Psoas muscle (tissue), 7 donors: ENCODE measurements at regions not wholly inside any gene's neighbourhood (a gene's known extent, or its start where the extent isn't known, plus 50 kb on each side); places are given as distances from the start of the nearest gene placed in this dataset.

Experiments
- ATAC-seq, 4 donors: fragments of 200-7000 bp; cut with Tn5 transposase; one replicate each; pipeline ENCODE4 v1.9.1; 2020; ENCODE audit warnings: moderate library complexity in 3 of 4, mild to moderate bottlenecking in 2 of 4
- DNase-seq, 2 donors: peaks; one replicate each; pipeline ENCODE4 v3.0.0-alpha.2; 2020
- H3K27ac ChIP-seq: fragments of 200-600 bp; one replicate; pipeline ENCODE4 v1.8.0; 2022
- H3K27me3 ChIP-seq, 3 donors: fragments of 200-600 bp in 1 of 3; one replicate each; pipeline versions ENCODE4 v1.6.1 to v1.8.0; 2013 to 2022; ENCODE audit warnings: low read length in 2 of 3, mild to moderate bottlenecking in 2 of 3, moderate library complexity in 1 of 3; ENCODE audit not compliant: insufficient read depth in 3 of 3
- H3K36me3 ChIP-seq, 2 donors: fragments of 200-600 bp in 1 of 2; one replicate each; pipeline versions ENCODE4 v1.6.1 to v1.8.0; 2013 to 2022; ENCODE audit warnings: low read depth in 1 of 2, mild to moderate bottlenecking in 1 of 2, moderate library complexity in 1 of 2; ENCODE audit not compliant: insufficient read depth in 1 of 2
- H3K4me1 ChIP-seq: fragments of 200-600 bp; one replicate; pipeline ENCODE4 v1.8.0; 2022
- H3K4me3 ChIP-seq: fragments of 200-600 bp; one replicate; pipeline ENCODE4 v1.8.0; 2022; ENCODE audit warnings: mild to moderate bottlenecking
- H3K9me3 ChIP-seq: fragments of 200-600 bp; one replicate; pipeline ENCODE4 v1.8.0; 2022
- CTCF ChIP-seq: fragments of 200-600 bp; IDR thresholded peaks from one replicate; pipeline ENCODE4 v1.8.0; 2022; ENCODE audit warnings: antibody characterized with exemption
- WGBS, 3 donors: extraction: QIAGEN DNeasy Blood & Tissue Kit; methylation state at CpG; one replicate each; pipeline versions ENCODE4 v1.1.6 to v1.1.7; 2013; 5-methylcytosine and 5-hydroxymethylcytosine counted together
- intact Hi-C, 2 donors: fragments of 100-400 bp; cut with DNase I; formaldehyde crosslinking; loops; one replicate each; pipeline versions ENCODE4 v1.11.0 to v1.14.2; 2022
- donor health status: healthy with polysubstance abuse.
- donor health status: DM: no; HTN: no; CAD: no; lungs with moderate emphysema.
- donor health status: Bipolar disorder and iron deficiency.
- donor health status: healthy.
- donor health status: DM: yes; HTN: yes; CAD: no.
- donor health status: DM: no; HTN: no; CAD: no.
- donor health status: DM: yes; HTN: yes; CAD: no.

- Histone ChIP-seq H3K4me3 (no peak overlapping the region), H3K36me3 (no peaks in the 10 kb centered on the region), H3K27me3 (no peaks in the 10 kb centered on the region), H3K4me1 (no peaks in the 10 kb centered on the region), H3K27ac (no peak overlapping the region), H3K9me3 (no peaks in the 10 kb centered on the region)
- intact Hi-C loops, result no loop called here
- TF ChIP-seq CTCF, result no peak
- ATAC-seq (no peak), DNase-seq (no peak)
- WGBS, 3 donors, result 52 to 64% (median 60%) methylated on average over 5 of the region's 5 CpGs
Observed at GRCh38 chr3:76765511-76765910, 274.4 kb upstream of the ROBO2 start.

GRCh38 chr3:76768912-76769311, 271.0 kb upstream of the ROBO2 start:
- Histone ChIP-seq H3K27me3 (no peaks in the 10 kb centered on the region), H3K27ac (no peak overlapping the region), H3K4me3 (no peak overlapping the region), H3K9me3 (no peaks in the 10 kb centered on the region), H3K4me1 (no peaks in the 10 kb centered on the region), H3K36me3 (no peaks in the 10 kb centered on the region)
- WGBS, 3 donors, result 77 to 80% (median 77%) methylated on average over 4 of the region's 4 CpGs
- ATAC-seq, result no peak
- intact Hi-C loops, result no loop called here
- TF ChIP-seq CTCF, result no peak
- DNase-seq, result no peak

- Histone ChIP-seq H3K9me3 (no peaks in the 10 kb centered on the region), H3K4me1 (no peaks in the 10 kb centered on the region), H3K27ac (no peak overlapping the region), H3K4me3 (no peak overlapping the region), H3K27me3 (no peaks in the 10 kb centered on the region), H3K36me3 (no peaks in the 10 kb centered on the region)
- ATAC-seq (no peak), DNase-seq (no peak)
- intact Hi-C loops, result no loop called here
- TF ChIP-seq CTCF, result no peak
- 71 to 76% (median 74%) methylated on average over 3 of the region's 3 CpGs for WGBS, 3 donors
Observed at GRCh38 chr3:76776927-76777326, 263.0 kb upstream of the ROBO2 start.

GRCh38 chr3:76788206-76788605, 251.7 kb upstream of the ROBO2 start:
- Histone ChIP-seq H3K4me3 (no peak overlapping the region), H3K27me3 (no peaks in the 10 kb centered on the region), H3K27ac (no peak overlapping the region), H3K4me1 (no peaks in the 10 kb centered on the region), H3K36me3 (no peaks in the 10 kb centered on the region), H3K9me3 (no peaks in the 10 kb centered on the region)
- intact Hi-C loops, result no loop called here
- no peak for ATAC-seq
- no peak for DNase-seq
- TF ChIP-seq CTCF, result no peak

GRCh38 chr3:76789237-76789636, 250.7 kb upstream of the ROBO2 start:
- Histone ChIP-seq H3K27me3 (no peaks in the 10 kb centered on the region), H3K4me1 (no peaks in the 10 kb centered on the region), H3K27ac (no peak overlapping the region), H3K36me3 (no peaks in the 10 kb centered on the region), H3K9me3 (no peaks in the 10 kb centered on the region), H3K4me3 (no peak overlapping the region)
- 49 to 61% (median 55%) methylated on average over 4 of the region's 4 CpGs for WGBS, 3 donors
- TF ChIP-seq CTCF, result no peak
- ATAC-seq (no peak), DNase-seq (no peak)
- intact Hi-C loops, result no loop called here
